Stomach (tissue), 4 donors: ENCODE measurements at regions not wholly inside any gene's neighbourhood (a gene's known extent, or its start where the extent isn't known, plus 50 kb on each side); places are given as distances from the start of the nearest gene placed in this dataset.

Experiments used
- CTCF ChIP-seq, 7 experiments: fragments of 450-650 bp in 4 of 7; fragments of 200-600 bp in 3 of 7; sonication (generic) in 3 of 7; IDR thresholded peaks; one replicate each; pipeline ENCODE4 v1.5.1; 2016 to 2019; ENCODE audit warnings: antibody characterized with exemption in 7 of 7, control low read depth in 2 of 7, mild to moderate bottlenecking in 1 of 7
- EP300 ChIP-seq: sonication (generic); formaldehyde crosslinking; IDR thresholded peaks from one replicate; pipeline ENCODE4 v1.6.1; 2017; ENCODE audit warnings: antibody characterized with exemption
- POLR2AphosphoS5 ChIP-seq, 3 donors: sonication (generic); formaldehyde crosslinking; IDR thresholded peaks; one replicate each; pipeline ENCODE4 v1.6.1; 2016; ENCODE audit warnings: antibody characterized with exemption in 3 of 3

- TF ChIP-seq CTCF (IDR thresholded peaks at IDR 0.05) (no peak), EP300 (no peak), POLR2AphosphoS5 (IDR thresholded peaks at IDR 0.05) (no peak)
Measured at GRCh38 chr14:53610947-53611346, 345.7 kb downstream of the BMP4 start.
